Right lobe of liver (tissue), 6 donors: ENCODE measurements at regions not wholly inside any gene's neighbourhood (a gene's known extent, or its start where the extent isn't known, plus 50 kb on each side); places are given as distances from the start of the nearest gene placed in this dataset.

ENCODE experiments used
- ATAC-seq, 4 donors: fragments of 200-7000 bp; cut with Tn5 transposase; one replicate each; pipeline ENCODE4 v1.9.1; 2020; ENCODE audit warnings: mild to moderate bottlenecking in 4 of 4, moderate library complexity in 4 of 4
- DNase-seq, 3 donors: peaks; one replicate each; pipeline ENCODE4 v3.0.0-alpha.2; 2020
- H3K27ac ChIP-seq, 3 donors: fragments of 200-600 bp; one replicate each; pipeline ENCODE4 v1.8.0; 2022
- H3K27me3 ChIP-seq, 2 donors: fragments of 200-600 bp; one replicate each; pipeline ENCODE4 v1.8.0; 2022
- H3K36me3 ChIP-seq, 4 donors: fragments of 200-600 bp; sonication (generic) in 1 of 4; one replicate each; pipeline versions ENCODE4 v1.5.1 to v1.8.0; 2017 to 2022; ENCODE audit warnings: control low read depth in 1 of 4
- H3K4me1 ChIP-seq, 4 donors: fragments of 200-600 bp; sonication (generic) in 1 of 4; one replicate each; pipeline versions ENCODE4 v1.5.1 to v1.8.0; 2017 to 2022; ENCODE audit warnings: control low read depth in 1 of 4
- H3K4me3 ChIP-seq, 3 donors: fragments of 200-600 bp; one replicate each; pipeline ENCODE4 v1.8.0; 2022
- H3K9me3 ChIP-seq, 4 donors: fragments of 200-600 bp; sonication (generic) in 1 of 4; one replicate each; pipeline versions ENCODE4 v1.5.1 to v1.8.0; 2017 to 2022; ENCODE audit warnings: control low read depth in 1 of 4
- CTCF ChIP-seq, 4 donors: fragments of 200-600 bp in 3 of 4; fragments of 450-650 bp in 1 of 4; IDR thresholded peaks; one replicate each; pipeline versions ENCODE4 v1.5.1 to v1.8.0; 2016 to 2022; ENCODE audit warnings: antibody characterized with exemption in 4 of 4, mild to moderate bottlenecking in 2 of 4
- POLR2A ChIP-seq: fragments of 450-650 bp; IDR thresholded peaks from one replicate; pipeline ENCODE4 v1.6.1; 2017; ENCODE audit warnings: antibody characterized with exemption, mild to moderate bottlenecking
- WGBS: methylation state at CpG from one replicate; pipeline ENCODE4 v1.1.6; 2018; ENCODE audit warnings: low coverage, low lambda C conversion rate; ENCODE audit not compliant: insufficient coverage; ENCODE audit errors: missing lambda C conversion rate; 5-methylcytosine and 5-hydroxymethylcytosine counted together
- intact Hi-C, 2 donors: fragments of 100-400 bp; cut with DNase I; formaldehyde crosslinking; loops; one replicate each; pipeline versions ENCODE4 v1.11.2 to v1.14.1; 2022
- donor health status: DM: no; HTN: yes; CAD: no.
- donor health status: DM: no; HTN: no; CAD: no.
- donor health status: DM: no; HTN: no; CAD: no.
- donor health status: DM: no; HTN: yes; CAD: no.
- donor health status: DM: no; HTN: yes; CAD: no.

DNA sequence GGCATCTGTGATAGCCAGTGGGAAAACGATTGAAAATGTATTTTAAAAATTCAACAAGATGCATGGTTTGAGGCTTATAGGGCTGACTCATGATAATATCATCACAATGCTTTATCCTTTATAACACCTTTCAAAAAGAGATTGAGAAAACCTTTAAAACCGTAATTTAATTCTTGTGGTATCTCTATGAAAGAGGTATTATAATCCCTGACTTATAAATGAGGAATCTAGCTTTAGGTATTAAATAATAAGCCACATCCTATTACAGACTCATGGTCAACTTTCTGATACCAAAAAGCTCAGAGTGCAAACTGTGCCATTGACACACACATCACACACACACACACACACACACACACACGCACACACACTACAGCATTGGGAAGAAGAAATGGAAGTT is 134.6 kb upstream of the RAB12 start:
- Histone ChIP-seq H3K4me1 (no peaks in the 10 kb centered on the region), H3K9me3 (no peaks in the 10 kb centered on the region), H3K4me3 (no peak overlapping the region), H3K27me3 (no peaks in the 10 kb centered on the region), H3K36me3 (no peaks in the 10 kb centered on the region), H3K27ac (no peak overlapping the region)
- DNase-seq, result no peak
- ATAC-seq, result no peak
- WGBS, result 62% methylated on average over 3 of the region's 3 CpGs
- TF ChIP-seq CTCF (IDR thresholded peaks at IDR 0.05), result no peak
- no peak for TF ChIP-seq POLR2A
- intact Hi-C loops, result no loop called here

GRCh38 chr18:8477615-8478014 is 131.6 kb upstream of the RAB12 start:
- DNase-seq (no peak), ATAC-seq (no peak)
- no peaks in the 10 kb centered on the region for H3K4me1 ChIP-seq
- no peaks in the 10 kb centered on the region for H3K36me3 ChIP-seq
- H3K4me3 ChIP-seq, result no peak overlapping the region
- H3K27me3 ChIP-seq, result no peaks in the 10 kb centered on the region
- intact Hi-C loops, result no loop called here
- H3K27ac ChIP-seq, result no peak overlapping the region
- H3K9me3 ChIP-seq, result no peaks in the 10 kb centered on the region
- WGBS, result 58% methylated on average over 4 of the region's 5 CpGs
- TF ChIP-seq POLR2A, result no peak
- no peak for TF ChIP-seq CTCF (IDR thresholded peaks at IDR 0.05)

DNA sequence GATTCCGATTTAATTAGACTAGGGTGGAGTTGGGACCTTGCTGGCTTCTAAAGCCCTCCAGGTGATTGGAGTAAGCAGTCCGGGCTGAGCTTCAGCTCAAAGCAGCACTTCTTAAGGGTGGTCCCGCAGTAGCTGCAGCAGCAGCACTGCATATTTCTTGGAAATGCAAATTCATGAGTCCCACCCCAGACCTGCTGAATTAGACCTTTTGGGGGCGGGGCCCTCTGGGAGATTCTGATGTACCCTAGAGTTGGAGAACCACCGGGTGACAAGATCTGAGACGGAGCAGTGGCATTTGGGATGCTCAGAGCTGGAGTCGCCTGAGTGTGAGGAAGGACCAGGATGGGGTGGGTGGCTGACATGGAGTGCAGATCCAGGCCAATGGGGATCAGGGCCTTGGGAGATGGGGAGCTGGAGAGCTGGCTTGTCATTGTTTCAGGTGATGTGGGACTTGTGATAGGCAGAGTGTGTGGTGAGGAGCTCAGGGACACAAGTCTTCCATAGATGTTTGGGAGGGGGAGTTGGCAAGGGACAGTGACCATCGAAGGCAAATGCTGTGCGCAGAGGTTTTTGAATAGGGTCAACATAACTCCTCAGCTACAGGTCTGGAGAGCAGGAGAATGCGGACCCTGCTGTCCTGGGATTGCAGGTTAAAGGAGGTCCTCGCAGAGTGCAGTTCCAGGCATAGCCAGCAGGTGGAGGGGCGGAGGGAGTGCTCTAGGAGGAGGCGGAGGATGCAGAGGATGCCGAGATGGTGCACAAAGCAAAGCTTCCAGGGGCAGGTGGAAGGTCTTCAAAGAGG is 130.9 kb upstream of the RAB12 start:
- no peaks in the 10 kb centered on the region for H3K4me1 ChIP-seq
- H3K4me3 ChIP-seq, result no peak overlapping the region
- no peak overlapping the region for H3K27ac ChIP-seq
- ATAC-seq (peak; percentile 83 to 90 (median 87)), DNase-seq (peak in 2 of 3 donors; percentile 62 to 70)
- intact Hi-C loops, result no loop called here
- 20% methylated on average over 9 of the region's 14 CpGs for WGBS
- H3K27me3 ChIP-seq, result no peaks in the 10 kb centered on the region
- H3K9me3 ChIP-seq, result no peaks in the 10 kb centered on the region
- no peaks in the 10 kb centered on the region for H3K36me3 ChIP-seq
- TF ChIP-seq CTCF (IDR thresholded peaks at IDR 0.05) (peak; percentile 62 to 72 (median 68)), POLR2A (no peak)

DNA sequence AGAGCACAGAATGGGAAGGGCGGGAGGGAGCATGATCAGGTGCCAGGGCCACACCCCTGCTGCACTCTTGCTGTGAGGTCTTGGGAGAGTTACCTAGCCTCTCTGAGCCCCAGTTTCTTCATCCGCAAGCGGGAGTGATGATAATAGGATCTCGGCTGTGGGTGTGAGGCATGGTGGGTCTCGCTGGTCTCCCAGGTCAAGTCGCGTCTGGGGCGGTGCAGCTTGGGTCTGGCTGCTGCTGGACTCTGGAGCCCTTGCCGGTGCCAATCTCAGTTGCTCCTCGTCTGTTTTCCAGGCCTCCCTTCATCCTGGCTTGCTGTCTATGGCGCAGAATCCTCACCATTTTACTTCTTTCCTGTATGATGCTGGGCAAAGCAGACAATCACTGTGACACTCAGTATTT is 130.3 kb upstream of the RAB12 start:
- TF ChIP-seq POLR2A (no peak), CTCF (IDR thresholded peaks at IDR 0.05) (no peak)
- H3K9me3 ChIP-seq, result no peaks in the 10 kb centered on the region
- no peaks in the 10 kb centered on the region for H3K36me3 ChIP-seq
- ATAC-seq (no peak), DNase-seq (no peak)
- H3K4me1 ChIP-seq, result no peaks in the 10 kb centered on the region
- intact Hi-C loops, result no loop called here
- H3K27me3 ChIP-seq, result no peaks in the 10 kb centered on the region
- WGBS, result 83% methylated on average over 2 of the region's 11 CpGs
- no peak overlapping the region for H3K4me3 ChIP-seq
- no peak overlapping the region for H3K27ac ChIP-seq
